ENCODE measurements at regions not wholly inside any gene's neighbourhood (a gene's known extent, or its start where the extent isn't known, plus 50 kb on each side); places are given as distances from the start of the nearest gene placed in this dataset.

DNA sequence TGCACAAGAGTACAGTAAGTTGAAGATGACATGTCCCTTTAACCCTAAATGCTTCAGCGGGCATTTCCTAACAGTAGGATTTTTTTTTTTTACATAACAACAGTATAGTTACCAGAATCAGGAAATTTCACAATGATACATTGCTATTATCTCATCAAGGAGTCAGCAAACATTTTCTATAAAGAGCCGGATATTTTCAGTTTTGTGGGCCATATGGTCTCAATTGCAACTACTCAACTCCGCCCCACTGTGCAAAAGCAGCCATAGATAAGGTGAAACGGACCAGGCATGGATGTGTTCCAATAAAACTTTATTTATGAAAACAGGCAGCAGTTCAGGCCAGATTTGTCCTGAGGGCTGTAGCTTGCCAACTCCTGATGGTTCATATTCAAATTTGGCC, 130.6 kb downstream of the SMAD6 start:
- Histone ChIP-seq H3K4me3 (ENCODE audit: low read depth, low read length) (no peak overlapping the region), H3K9me3 (ENCODE audit: control insufficient read depth in 2 of 2, low read length in 2 of 2) (no peaks in the 10 kb centered on the region), H3K36me3 (ENCODE audit: control insufficient read depth, insufficient read depth, low read length) (no peaks in the 10 kb centered on the region), H3K27ac (ENCODE audit: insufficient read depth, low read length, poor library complexity, severe bottlenecking) (no peak overlapping the region), H3K4me1 (ENCODE audit: control insufficient read depth, insufficient read depth, low read length, poor library complexity, severe bottlenecking) (no peaks in the 10 kb centered on the region), H3K27me3 (ENCODE audit: control insufficient read depth, insufficient read depth, low read length) (no peaks in the 10 kb centered on the region)
- no peak for ATAC-seq (ENCODE audit: low read depth in 2 of 2)
- H3K27me3 Mint-ChIP-seq: peaks cover 7% of the 10 kb centered on the region
- DNase-seq: no peak
- H3K9me3 Mint-ChIP-seq: peaks cover 0 to 4% (median 0%) of the 10 kb centered on the region in 7 donors
- H3K36me3 Mint-ChIP-seq: no peaks in the 10 kb centered on the region
- H3K4me1 Mint-ChIP-seq: no peaks in the 10 kb centered on the region
- no peak overlapping the region for H3K27ac Mint-ChIP-seq
- no peak overlapping the region for H3K4me3 Mint-ChIP-seq

DNA sequence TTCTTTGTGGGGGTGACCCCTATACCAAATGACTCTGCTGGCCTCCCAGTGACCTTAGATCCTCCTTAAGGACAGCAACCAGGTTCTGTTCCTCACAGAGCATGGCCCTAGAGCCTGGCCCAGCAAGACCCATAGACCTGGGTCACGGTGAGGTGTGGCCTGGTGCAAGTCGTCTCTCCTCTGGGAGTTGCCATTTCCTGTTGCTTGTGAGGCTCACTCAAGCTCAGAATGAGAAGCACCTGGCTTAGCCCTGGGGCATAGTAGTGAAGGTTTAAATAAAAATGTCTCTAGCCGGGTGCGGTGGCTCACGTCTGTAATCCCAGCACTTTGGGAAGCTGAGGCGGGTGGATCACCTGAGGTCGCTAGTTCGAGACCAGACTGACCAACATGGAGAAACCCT, 131.3 kb downstream of the SMAD6 start:
- peaks cover 7% of the 10 kb centered on the region for H3K27me3 Mint-ChIP-seq
- no peak overlapping the region for H3K4me3 Mint-ChIP-seq

DNA sequence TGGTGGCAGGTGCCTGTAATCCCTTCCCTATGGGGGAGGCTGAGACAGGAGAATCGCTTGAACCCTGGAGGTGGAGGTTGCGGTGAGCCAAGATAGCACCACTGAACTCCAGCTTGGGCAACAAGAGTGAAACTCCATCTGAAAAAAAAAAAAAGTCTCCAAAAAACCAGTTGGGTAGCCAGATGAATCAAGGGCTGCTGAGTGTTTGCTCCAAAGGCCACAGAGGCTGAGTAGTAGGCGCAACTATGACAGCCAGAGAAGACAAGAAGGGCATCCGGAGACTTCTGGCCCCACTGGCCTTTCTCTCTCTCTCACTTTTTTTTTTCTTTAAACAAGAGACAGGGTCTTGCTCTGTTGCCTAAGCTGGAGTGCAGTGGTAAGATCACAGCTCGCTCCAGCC, 131.8 kb downstream of the SMAD6 start:
- no peak for ATAC-seq (ENCODE audit: low read depth in 2 of 2)
- Mint-ChIP-seq H3K9me3 (peaks cover 0 to 4% (median 0%) of the 10 kb centered on the region in 7 donors), H3K36me3 (no peaks in the 10 kb centered on the region), H3K27ac (no peak overlapping the region), H3K4me3 (no peak overlapping the region), H3K27me3 (peaks cover 7% of the 10 kb centered on the region), H3K4me1 (no peaks in the 10 kb centered on the region)
- Histone ChIP-seq H3K36me3 (ENCODE audit: control insufficient read depth, insufficient read depth, low read length) (no peaks in the 10 kb centered on the region), H3K27me3 (ENCODE audit: control insufficient read depth, insufficient read depth, low read length) (no peaks in the 10 kb centered on the region), H3K27ac (ENCODE audit: insufficient read depth, low read length, poor library complexity, severe bottlenecking) (no peak overlapping the region), H3K9me3 (ENCODE audit: control insufficient read depth in 2 of 2, low read length in 2 of 2) (no peaks in the 10 kb centered on the region), H3K4me1 (ENCODE audit: control insufficient read depth, insufficient read depth, low read length, poor library complexity, severe bottlenecking) (no peaks in the 10 kb centered on the region), H3K4me3 (ENCODE audit: low read depth, low read length) (no peak overlapping the region)
- DNase-seq: no peak

More for the DNA sequence above, 131.3 kb downstream of the SMAD6 start:
- Histone ChIP-seq H3K27me3 (ENCODE audit: control insufficient read depth, insufficient read depth, low read length) (no peaks in the 10 kb centered on the region), H3K4me1 (ENCODE audit: control insufficient read depth, insufficient read depth, low read length, poor library complexity, severe bottlenecking) (no peaks in the 10 kb centered on the region), H3K27ac (ENCODE audit: insufficient read depth, low read length, poor library complexity, severe bottlenecking) (no peak overlapping the region), H3K36me3 (ENCODE audit: control insufficient read depth, insufficient read depth, low read length) (no peaks in the 10 kb centered on the region), H3K9me3 (ENCODE audit: control insufficient read depth in 2 of 2, low read length in 2 of 2) (no peaks in the 10 kb centered on the region), H3K4me3 (ENCODE audit: low read depth, low read length) (no peak overlapping the region)
- Mint-ChIP-seq H3K4me1 (no peaks in the 10 kb centered on the region), H3K36me3 (no peaks in the 10 kb centered on the region), H3K27ac (no peak overlapping the region), H3K9me3 (peaks cover 0 to 4% (median 0%) of the 10 kb centered on the region in 7 donors)
- DNase-seq: no peak
- no peak for ATAC-seq (ENCODE audit: low read depth in 2 of 2)

DNA sequence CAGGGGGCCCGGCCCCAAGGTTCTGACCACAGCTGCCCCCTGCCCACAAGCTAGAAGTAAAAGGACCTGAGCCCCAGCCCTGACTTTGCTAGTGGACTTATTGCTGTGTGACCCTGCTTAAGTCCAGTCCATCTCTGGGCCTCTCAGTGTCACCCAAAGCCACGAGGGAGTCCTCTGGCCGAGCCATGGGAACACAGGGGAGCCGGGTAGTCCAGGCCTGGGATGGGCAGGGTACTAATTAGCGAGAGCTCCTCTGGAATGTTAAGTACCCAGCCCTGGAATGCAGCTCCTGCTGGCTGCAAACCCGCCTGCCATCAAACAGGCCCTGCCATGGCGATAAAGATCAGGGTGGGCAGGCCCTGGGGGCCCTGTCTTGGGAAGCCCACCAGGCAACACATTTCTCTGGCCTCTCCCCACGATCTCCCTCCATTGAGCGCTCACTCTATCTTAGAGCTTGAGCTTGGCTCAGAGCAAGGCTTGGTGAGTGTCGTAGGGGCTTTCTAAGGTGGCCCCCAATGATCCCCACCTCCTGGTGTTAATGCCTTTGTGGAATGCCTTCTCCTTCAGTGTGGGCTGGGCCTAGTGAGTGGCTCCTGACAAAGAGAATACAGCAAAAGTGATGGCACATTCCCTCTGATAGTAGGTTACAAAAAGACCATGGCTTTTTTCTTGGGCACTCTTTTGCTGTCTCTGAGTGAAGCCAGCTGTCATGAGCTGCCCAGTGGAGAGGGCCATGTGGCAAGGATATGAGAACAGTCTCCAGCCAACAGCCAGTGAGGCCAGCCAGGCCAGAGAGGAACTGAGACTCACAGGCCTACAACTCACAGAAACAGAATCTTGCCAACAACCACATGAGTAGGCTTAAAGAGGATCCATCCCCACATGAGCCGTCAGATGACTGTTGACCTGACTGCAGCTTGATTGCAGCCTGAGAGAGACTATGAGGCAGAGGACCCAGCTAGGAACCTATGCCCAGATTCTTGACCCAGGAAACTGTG, 133.1 kb downstream of the SMAD6 start:
- Mint-ChIP-seq H3K36me3 (no peaks in the 10 kb centered on the region), H3K9me3 (peaks cover 0 to 4% (median 0%) of the 10 kb centered on the region in 7 donors), H3K27me3 (peaks cover 7% of the 10 kb centered on the region), H3K27ac (no peak overlapping the region), H3K4me1 (peaks cover 0 to 2% (median 0%) of the 10 kb centered on the region in 4 donors), H3K4me3 (no peak overlapping the region)
- DNase-seq: no peak
- Histone ChIP-seq H3K4me3 (ENCODE audit: low read depth, low read length) (no peak overlapping the region), H3K9me3 (ENCODE audit: control insufficient read depth in 2 of 2, low read length in 2 of 2) (no peaks in the 10 kb centered on the region), H3K36me3 (ENCODE audit: control insufficient read depth, insufficient read depth, low read length) (no peaks in the 10 kb centered on the region), H3K4me1 (ENCODE audit: control insufficient read depth, insufficient read depth, low read length, poor library complexity, severe bottlenecking) (no peaks in the 10 kb centered on the region), H3K27me3 (ENCODE audit: control insufficient read depth, insufficient read depth, low read length) (no peaks in the 10 kb centered on the region), H3K27ac (ENCODE audit: insufficient read depth, low read length, poor library complexity, severe bottlenecking) (no peak overlapping the region)
- ATAC-seq (ENCODE audit: low read depth in 2 of 2): no peak

DNA sequence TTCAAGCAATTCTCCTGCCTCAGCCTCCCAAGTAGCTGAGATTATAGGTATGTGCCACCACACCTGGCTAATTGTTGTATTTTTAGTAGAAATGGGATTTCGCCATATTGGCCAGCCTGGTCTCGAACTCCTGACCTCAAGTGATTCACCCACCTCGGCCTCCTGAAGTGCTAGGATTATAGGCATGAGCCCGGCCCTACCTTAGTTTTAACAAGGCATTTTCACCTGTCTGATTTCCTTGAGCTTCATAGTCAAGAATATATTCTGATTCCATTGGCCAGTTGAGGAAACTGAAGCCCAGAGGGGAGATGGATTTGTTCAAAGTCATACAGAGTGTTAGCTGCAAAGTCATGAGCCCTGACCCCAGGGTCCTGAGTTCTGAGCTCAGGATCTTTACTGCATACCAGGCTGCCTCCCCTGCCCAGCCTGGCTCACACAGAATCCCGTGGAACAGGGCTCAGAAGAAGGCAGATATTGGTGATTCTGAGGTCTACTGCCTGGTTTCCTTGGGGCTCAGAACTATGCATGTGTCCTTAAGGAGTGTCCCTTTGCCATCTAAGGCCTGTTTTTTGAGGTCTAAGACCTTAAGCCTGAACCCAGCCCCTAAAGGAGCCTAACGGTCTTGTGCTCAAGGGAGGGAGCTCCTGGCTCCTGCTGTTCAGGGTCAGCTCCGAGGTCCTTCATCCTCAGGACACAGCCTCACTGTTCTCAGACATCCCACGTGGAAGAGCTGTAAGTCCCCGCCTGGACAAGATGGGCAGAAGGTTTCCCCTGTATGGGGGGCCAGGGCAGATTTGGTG, 134.4 kb downstream of the SMAD6 start:
- Histone ChIP-seq H3K27me3 (ENCODE audit: control insufficient read depth, insufficient read depth, low read length) (peaks cover 8% of the 10 kb centered on the region), H3K36me3 (ENCODE audit: control insufficient read depth, insufficient read depth, low read length) (no peaks in the 10 kb centered on the region), H3K4me1 (ENCODE audit: control insufficient read depth, insufficient read depth, low read length, poor library complexity, severe bottlenecking) (no peaks in the 10 kb centered on the region), H3K4me3 (ENCODE audit: low read depth, low read length) (no peak overlapping the region), H3K27ac (ENCODE audit: insufficient read depth, low read length, poor library complexity, severe bottlenecking) (no peak overlapping the region), H3K9me3 (ENCODE audit: control insufficient read depth in 2 of 2, low read length in 2 of 2) (no peaks in the 10 kb centered on the region)
- Mint-ChIP-seq H3K9me3 (peaks cover 0 to under 1% (median 0%) of the 10 kb centered on the region in 7 donors), H3K4me1 (peaks cover 0 to 2% (median 0%) of the 10 kb centered on the region in 4 donors), H3K36me3 (no peaks in the 10 kb centered on the region), H3K27ac (no peak overlapping the region), H3K27me3 (peaks cover 15% of the 10 kb centered on the region), H3K4me3 (no peak overlapping the region)
- ATAC-seq (ENCODE audit: low read depth in 2 of 2) (no peak), DNase-seq (no peak)

DNA sequence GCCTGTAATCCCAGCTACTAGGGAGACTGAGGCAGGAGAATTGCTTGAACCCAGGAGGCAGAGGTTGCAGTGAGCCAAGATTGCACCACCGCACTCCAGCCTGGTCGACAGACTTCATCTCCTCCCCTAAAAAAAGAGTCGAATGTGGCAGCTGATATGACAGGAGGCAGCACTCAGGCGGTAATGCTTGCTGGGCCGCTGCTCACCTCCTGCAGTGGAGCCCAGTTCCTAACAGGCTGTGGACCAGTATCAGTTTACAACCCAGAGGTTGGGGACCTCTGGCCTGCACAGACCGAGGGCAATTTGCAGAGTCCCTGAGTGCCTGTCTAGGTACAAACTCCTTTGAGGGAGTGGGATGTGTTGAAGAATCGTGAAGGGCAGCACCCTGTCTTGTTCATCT, 136.2 kb downstream of the SMAD6 start:
- DNase-seq (no peak), ATAC-seq (ENCODE audit: low read depth in 2 of 2) (no peak)
- Histone ChIP-seq H3K27ac (ENCODE audit: insufficient read depth, low read length, poor library complexity, severe bottlenecking) (no peak overlapping the region), H3K36me3 (ENCODE audit: control insufficient read depth, insufficient read depth, low read length) (no peaks in the 10 kb centered on the region), H3K9me3 (ENCODE audit: control insufficient read depth in 2 of 2, low read length in 2 of 2) (no peaks in the 10 kb centered on the region), H3K4me1 (ENCODE audit: control insufficient read depth, insufficient read depth, low read length, poor library complexity, severe bottlenecking) (no peaks in the 10 kb centered on the region), H3K27me3 (ENCODE audit: control insufficient read depth, insufficient read depth, low read length) (peaks cover 16% of the 10 kb centered on the region), H3K4me3 (ENCODE audit: low read depth, low read length) (no peak overlapping the region)
- no peak overlapping the region for H3K4me3 Mint-ChIP-seq
- H3K4me1 Mint-ChIP-seq: peaks cover 0 to 4% (median 1%) of the 10 kb centered on the region in 4 donors
- H3K27me3 Mint-ChIP-seq: peaks cover 19% of the 10 kb centered on the region
- no peaks in the 10 kb centered on the region for H3K36me3 Mint-ChIP-seq
- H3K9me3 Mint-ChIP-seq: no peaks in the 10 kb centered on the region
- no peak overlapping the region for H3K27ac Mint-ChIP-seq

DNA sequence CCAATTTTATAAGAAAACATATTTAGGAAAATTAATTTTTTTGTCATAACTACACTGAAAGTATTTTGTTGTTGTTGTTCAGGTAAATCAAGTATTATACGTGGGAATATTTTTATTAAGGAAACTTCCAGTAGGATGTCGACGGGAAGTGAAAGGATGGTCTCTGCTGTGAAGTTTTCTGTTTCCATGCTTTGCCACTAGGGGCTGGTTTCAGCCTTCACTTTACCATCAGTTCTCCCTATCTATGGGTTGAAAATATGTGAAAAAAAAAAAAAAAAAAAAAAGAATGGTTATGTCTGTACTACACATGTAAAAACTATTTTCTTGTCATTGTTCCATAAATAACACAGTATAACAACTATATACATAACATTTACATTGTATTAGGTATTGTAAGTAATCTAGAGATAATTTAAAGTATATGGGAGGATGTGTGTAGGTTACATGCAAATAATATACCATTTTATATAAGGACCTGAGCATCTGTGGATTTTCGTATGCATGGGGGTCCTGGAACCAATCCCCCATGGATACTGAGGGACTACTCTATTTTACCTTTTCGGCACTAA, 136.7 kb downstream of the SMAD6 start:
- no peaks in the 10 kb centered on the region for H3K36me3 ChIP-seq (ENCODE audit: control insufficient read depth, insufficient read depth, low read length)
- Mint-ChIP-seq H3K27ac (peak overlapping the region in 1 of 3 donors; percentile 18), H3K9me3 (no peaks in the 10 kb centered on the region), H3K4me1 (peaks cover 0 to 6% (median 1%) of the 10 kb centered on the region in 4 donors), H3K4me3 (no peak overlapping the region), H3K36me3 (no peaks in the 10 kb centered on the region), H3K27me3 (peaks cover 25% of the 10 kb centered on the region)
- H3K4me1 ChIP-seq (ENCODE audit: control insufficient read depth, insufficient read depth, low read length, poor library complexity, severe bottlenecking): no peaks in the 10 kb centered on the region
- H3K4me3 ChIP-seq (ENCODE audit: low read depth, low read length): no peak overlapping the region
- DNase-seq (no peak), ATAC-seq (ENCODE audit: low read depth in 2 of 2) (no peak)
- H3K27me3 ChIP-seq (ENCODE audit: control insufficient read depth, insufficient read depth, low read length): peaks cover 21% of the 10 kb centered on the region
- no peak overlapping the region for H3K27ac ChIP-seq (ENCODE audit: insufficient read depth, low read length, poor library complexity, severe bottlenecking)
- H3K9me3 ChIP-seq (ENCODE audit: control insufficient read depth in 2 of 2, low read length in 2 of 2): no peaks in the 10 kb centered on the region

Data from CD4-positive, CD25-positive, alpha-beta regulatory T cell (primary cell).